Vagina (tissue), 2 donors: ENCODE measurements at regions not wholly inside any gene's neighbourhood (a gene's known extent, or its start where the extent isn't known, plus 50 kb on each side); places are given as distances from the start of the nearest gene placed in this dataset.

Source experiments
- POLR2A ChIP-seq, 2 donors: fragments of 450-650 bp; IDR thresholded peaks; one replicate each; pipeline ENCODE4 v1.6.1; 2017; ENCODE audit warnings: antibody characterized with exemption in 2 of 2, mild to moderate bottlenecking in 2 of 2, moderate library complexity in 2 of 2
- POLR2AphosphoS5 ChIP-seq, 2 donors: sonication (generic); formaldehyde crosslinking; IDR thresholded peaks; one replicate each; pipeline ENCODE4 v1.9.0; 2017; ENCODE audit warnings: antibody characterized with exemption in 2 of 2, mild to moderate bottlenecking in 2 of 2, low read depth in 1 of 2; ENCODE audit not compliant: insufficient read depth in 1 of 2
- TF ChIP-seq, protein P1 (sequence below), 3 experiments: fragments of 450-650 bp in 2 of 3; fragments of 200-600 bp in 1 of 3; sonication (generic) in 1 of 3; IDR thresholded peaks; one replicate each; pipeline ENCODE4 v1.5.1; 2017 to 2019; ENCODE audit warnings: antibody characterized with exemption in 3 of 3, mild to moderate bottlenecking in 2 of 3, moderate library complexity in 2 of 3

DNA sequence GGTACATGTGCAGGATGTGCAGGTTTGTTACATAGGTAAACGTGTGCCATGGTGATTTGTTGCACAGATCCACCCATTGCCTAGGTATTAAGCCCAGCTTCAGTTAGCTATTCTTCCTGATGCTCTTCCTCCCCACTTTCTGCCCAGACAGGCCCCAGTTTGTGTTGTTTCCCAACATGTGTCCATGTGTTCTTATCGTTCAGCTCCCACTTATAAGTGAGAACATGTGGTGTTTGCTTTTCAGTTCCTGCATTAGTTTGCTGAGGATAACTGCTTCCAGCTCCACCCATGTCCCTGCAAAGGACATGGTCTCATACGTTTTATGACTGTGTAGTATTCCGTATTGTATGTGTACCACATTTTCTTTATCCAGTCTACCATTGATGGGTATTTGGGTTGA is 251.7 kb upstream of the NOVA1 start:
- TF ChIP-seq, protein P1, sequence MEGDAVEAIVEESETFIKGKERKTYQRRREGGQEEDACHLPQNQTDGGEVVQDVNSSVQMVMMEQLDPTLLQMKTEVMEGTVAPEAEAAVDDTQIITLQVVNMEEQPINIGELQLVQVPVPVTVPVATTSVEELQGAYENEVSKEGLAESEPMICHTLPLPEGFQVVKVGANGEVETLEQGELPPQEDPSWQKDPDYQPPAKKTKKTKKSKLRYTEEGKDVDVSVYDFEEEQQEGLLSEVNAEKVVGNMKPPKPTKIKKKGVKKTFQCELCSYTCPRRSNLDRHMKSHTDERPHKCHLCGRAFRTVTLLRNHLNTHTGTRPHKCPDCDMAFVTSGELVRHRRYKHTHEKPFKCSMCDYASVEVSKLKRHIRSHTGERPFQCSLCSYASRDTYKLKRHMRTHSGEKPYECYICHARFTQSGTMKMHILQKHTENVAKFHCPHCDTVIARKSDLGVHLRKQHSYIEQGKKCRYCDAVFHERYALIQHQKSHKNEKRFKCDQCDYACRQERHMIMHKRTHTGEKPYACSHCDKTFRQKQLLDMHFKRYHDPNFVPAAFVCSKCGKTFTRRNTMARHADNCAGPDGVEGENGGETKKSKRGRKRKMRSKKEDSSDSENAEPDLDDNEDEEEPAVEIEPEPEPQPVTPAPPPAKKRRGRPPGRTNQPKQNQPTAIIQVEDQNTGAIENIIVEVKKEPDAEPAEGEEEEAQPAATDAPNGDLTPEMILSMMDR (IDR thresholded peaks at IDR 0.05), result no peak
- TF ChIP-seq POLR2AphosphoS5 (IDR thresholded peaks at IDR 0.05; ENCODE audit: insufficient read depth in 1 of 2, low read depth in 1 of 2), result no peak
- TF ChIP-seq POLR2A (IDR thresholded peaks at IDR 0.05), result no peak
